ENCODE measurements at regions not wholly inside any gene's neighbourhood (a gene's known extent, or its start where the extent isn't known, plus 50 kb on each side); places are given as distances from the start of the nearest gene placed in this dataset.

GRCh38 chr21:28773036-28773435, 219.6 kb downstream of the LTN1 start:
- TF ChIP-seq CTCF (IDR thresholded peaks at IDR 0.05; ENCODE audit: borderline replicate concordance, insufficient read depth, low read depth, low read length): no peak

GRCh38 chr21:28771790-28772501, 220.7 kb downstream of the LTN1 start:
- TF ChIP-seq CTCF (IDR thresholded peaks at IDR 0.05; ENCODE audit: borderline replicate concordance, insufficient read depth, low read depth, low read length): no peak
- no peak overlapping the region for H3K4me3 ChIP-seq (ENCODE audit: low read depth, low read length)

More at GRCh38 chr21:28773036-28773435, 219.6 kb downstream of the LTN1 start:
- no peak overlapping the region for H3K4me3 ChIP-seq (ENCODE audit: low read depth, low read length)

GRCh38 chr21:28770867-28771661, 221.6 kb downstream of the LTN1 start:
- no peak overlapping the region for H3K4me3 ChIP-seq (ENCODE audit: low read depth, low read length)
- TF ChIP-seq CTCF (IDR thresholded peaks at IDR 0.05; ENCODE audit: borderline replicate concordance, insufficient read depth, low read depth, low read length): no peak

- H3K4me3 ChIP-seq (ENCODE audit: low read depth, low read length): no peak overlapping the region
- TF ChIP-seq CTCF (IDR thresholded peaks at IDR 0.05; ENCODE audit: borderline replicate concordance, insufficient read depth, low read depth, low read length): no peak
Measured at GRCh38 chr21:28769683-28770082, 223.0 kb downstream of the LTN1 start.

- TF ChIP-seq CTCF (IDR thresholded peaks at IDR 0.05; ENCODE audit: borderline replicate concordance, insufficient read depth, low read depth, low read length): no peak
- no peak overlapping the region for H3K4me3 ChIP-seq (ENCODE audit: low read depth, low read length)
Measured at GRCh38 chr21:28768753-28769152, 223.9 kb downstream of the LTN1 start.

- no peak for TF ChIP-seq CTCF (IDR thresholded peaks at IDR 0.05; ENCODE audit: borderline replicate concordance, insufficient read depth, low read depth, low read length)
- no peak overlapping the region for H3K4me3 ChIP-seq (ENCODE audit: low read depth, low read length)
Measured at GRCh38 chr21:28767523-28767922, 225.2 kb downstream of the LTN1 start.
